ENCODE measurements at regions not wholly inside any gene's neighbourhood (a gene's known extent, or its start where the extent isn't known, plus 50 kb on each side); places are given as distances from the start of the nearest gene placed in this dataset.

DNA sequence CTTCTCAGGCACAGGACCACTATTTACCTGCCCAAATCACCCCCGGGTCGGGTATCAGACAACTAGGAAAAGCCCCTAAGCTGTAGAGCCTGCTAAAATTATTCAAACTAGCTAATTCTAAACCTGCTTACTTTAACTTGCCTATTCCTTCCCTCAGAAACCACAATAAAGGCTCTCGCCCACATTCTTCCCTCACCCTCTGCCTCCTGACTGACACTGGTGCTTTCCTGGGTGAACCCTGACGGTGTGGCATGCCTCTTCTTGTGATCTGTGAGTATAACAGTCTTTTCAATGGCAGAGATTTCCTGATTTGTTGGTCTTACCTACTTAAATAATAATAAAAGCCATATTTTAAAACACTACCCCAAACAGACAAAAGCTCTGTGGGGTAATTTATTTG is 209.4 kb upstream of the XIST start:
- FAIRE-seq = no peak
- BruUV-seq (replicated peaks) = no TSS peak

More for the DNA sequence above, 209.4 kb upstream of the XIST start:
- no peak overlapping the region for H3K4me2 ChIP-seq (ENCODE audit: low read depth, low read length)
- no peak overlapping the region for H2AFZ ChIP-seq (ENCODE audit: low read length)
- ATAC-seq (no peak), DNase-seq (ENCODE audit: low spot score) (no peak)
- ChIA-PET CTCF (ENCODE audit: low intra/inter-chr PET ratio, low total read pairs) (no interaction called here), POLR2A (no interaction called here)
- 72% methylated on average over 4 of the region's 4 CpGs for WGBS (ENCODE audit: low lambda C conversion rate)
- intact Hi-C loops (cut with micrococcal nuclease; ENCODE audit: unreplicated experiment) (no loop called here), in situ Hi-C loops (cut with HindIII; ENCODE audit: extremely low pct_ligation_motif_present, low pct_unique_long_range_greater_than_20kb) (no loop called here)
- no peaks in the 10 kb centered on the region for H3K79me2 ChIP-seq (ENCODE audit: insufficient read depth, low read length)
- H3K27me3 ChIP-seq (ENCODE audit: control insufficient read depth in 1 of 2, insufficient read depth in 2 of 2, low read length in 2 of 2) = no peaks in the 10 kb centered on the region
- no peak overlapping the region for H3K27ac ChIP-seq (ENCODE audit: extremely low read length, insufficient read depth, low read length)
- no peaks in the 10 kb centered on the region for H4K20me1 ChIP-seq (ENCODE audit: insufficient read depth, low read length)
- H3K4me3 ChIP-seq (replicated peaks in 1 of 3; ENCODE audit: insufficient read depth in 1 of 3, low read depth in 2 of 3, low read length in 3 of 3) = no peak overlapping the region
- no peaks in the 10 kb centered on the region for H3K36me3 ChIP-seq (replicated peaks in 1 of 2; ENCODE audit: control insufficient read depth in 1 of 2, insufficient read depth in 2 of 2, low read length in 2 of 2)
- H3K4me1 ChIP-seq (ENCODE audit: insufficient read depth, low read length) = no peaks in the 10 kb centered on the region
- H3K9ac ChIP-seq (ENCODE audit: insufficient read depth, low read depth, low read length) = no peak overlapping the region
- no peak for TF ChIP-seq SETDB1 (CRISPR knock-in tag; IDR thresholded peaks at IDR 0.05; ENCODE audit: borderline replicate concordance)
- TF ChIP-seq PAF1 (CRISPR knock-in tag; IDR thresholded peaks at IDR 0.05) = no peak
- TF ChIP-seq DMTF1 (CRISPR knock-in tag; IDR thresholded peaks at IDR 0.05) = no peak
- no peak for TF ChIP-seq ZNF33A (CRISPR knock-in tag; IDR thresholded peaks at IDR 0.05; ENCODE audit: borderline replicate concordance)
- no peak for TF ChIP-seq PAX8 (CRISPR knock-in tag; IDR thresholded peaks at IDR 0.05; ENCODE audit: borderline replicate concordance)
- no peak for TF ChIP-seq KAT8 (CRISPR knock-in tag; IDR thresholded peaks at IDR 0.05)
- no peak for TF ChIP-seq MYC (CRISPR knock-in tag; IDR thresholded peaks at IDR 0.05; ENCODE audit: borderline replicate concordance)
- TF ChIP-seq, protein P1, sequence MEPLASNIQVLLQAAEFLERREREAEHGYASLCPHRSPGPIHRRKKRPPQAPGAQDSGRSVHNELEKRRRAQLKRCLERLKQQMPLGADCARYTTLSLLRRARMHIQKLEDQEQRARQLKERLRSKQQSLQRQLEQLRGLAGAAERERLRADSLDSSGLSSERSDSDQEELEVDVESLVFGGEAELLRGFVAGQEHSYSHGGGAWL (CRISPR knock-in tag; IDR thresholded peaks at IDR 0.05) = no peak
- TF ChIP-seq SCMH1 (CRISPR knock-in tag; IDR thresholded peaks at IDR 0.05; ENCODE audit: borderline replicate concordance) = no peak
- no peak for TF ChIP-seq ZNF552 (CRISPR knock-in tag; IDR thresholded peaks at IDR 0.05; ENCODE audit: borderline replicate concordance)
- TF ChIP-seq ELK4 (CRISPR knock-in tag; IDR thresholded peaks at IDR 0.05; ENCODE audit: borderline replicate concordance) = no peak
- TF ChIP-seq ZNF543 (CRISPR knock-in tag; IDR thresholded peaks at IDR 0.05) = no peak
- no peaks in the 10 kb centered on the region for H3K9me3 ChIP-seq (ENCODE audit: low read length)
